HepG2 (cell line): ENCODE measurements at regions not wholly inside any gene's neighbourhood (a gene's known extent, or its start where the extent isn't known, plus 50 kb on each side); places are given as distances from the start of the nearest gene placed in this dataset.

ENCODE experiments used
- ASH2L ChIP-seq: fragments of 300-600, 200-600 bp; sonication (generic); IDR thresholded peaks from 2 replicates; pipeline ENCODE4 v1.7.0; 2017; ENCODE audit warnings: low read depth, mild to moderate bottlenecking, moderate library complexity, mixed read lengths, low read length; ENCODE audit not compliant: insufficient read length
- ESRRA ChIP-seq: sonication (generic); formaldehyde crosslinking; IDR thresholded peaks from 2 replicates; pipeline ENCODE4 v1.5.1; 2020; ENCODE audit warnings: mild to moderate bottlenecking, low read depth, missing genetic modification reagents
- EZH2 ChIP-seq: conservative IDR thresholded peaks from 2 replicates; pipeline ENCODE4 v1.6.1; 2012; ENCODE audit warnings: mild to moderate bottlenecking, low read depth, low read length, moderate library complexity
- KLF11 ChIP-seq: IDR thresholded peaks from 2 replicates; pipeline ENCODE4 v1.6.1; 2016; ENCODE audit warnings: missing compliant biosample characterization
- MAZ ChIP-seq, 2 experiments: sonication (generic) in 1 of 2; formaldehyde crosslinking in 1 of 2; IDR thresholded peaks; 2 replicates each; pipeline versions ENCODE4 v1.5.0 to v1.6.1; 2012 to 2020; ENCODE audit warnings: low read depth in 2 of 2, mild to moderate bottlenecking in 2 of 2, borderline replicate concordance in 1 of 2, improper control_type of control experiment in 1 of 2, low read length in 1 of 2, missing genetic modification reagents in 1 of 2, moderate library complexity in 1 of 2
- NFE2L1 ChIP-seq: sonication (generic); formaldehyde crosslinking; IDR thresholded peaks from 2 replicates; pipeline ENCODE4 v1.4.0; 2020; ENCODE audit warnings: missing genetic modification reagents, mild to moderate bottlenecking, borderline replicate concordance
- SRF ChIP-seq: IDR thresholded peaks from 2 replicates; pipeline ENCODE4 v1.6.1; 2011; ENCODE audit warnings: mild to moderate bottlenecking, low read depth, low read length, moderate library complexity
- ZNF652 ChIP-seq: IDR thresholded peaks from 2 replicates; pipeline ENCODE4 v1.6.1; 2016; ENCODE audit warnings: low read depth, borderline replicate concordance
- TF ChIP-seq, protein P1 (sequence below): sonication (generic); formaldehyde crosslinking; conservative IDR thresholded peaks from 2 replicates; pipeline ENCODE4 v1.8.1; 2023; ENCODE audit warnings: missing genetic modification reagents
- TF ChIP-seq, protein P2 (sequence below): sonication (generic); formaldehyde crosslinking; IDR thresholded peaks from 2 replicates; pipeline ENCODE4 v1.8.0; 2022; ENCODE audit warnings: mild to moderate bottlenecking, missing genetic modification reagents
- TF ChIP-seq, protein P3 (sequence below): sonication (generic); formaldehyde crosslinking; IDR thresholded peaks from 2 replicates; pipeline ENCODE4 v1.5.0; 2020; ENCODE audit warnings: mild to moderate bottlenecking, missing genetic modification reagents, moderate library complexity
- TF ChIP-seq, protein P4 (sequence below): IDR thresholded peaks from 2 replicates; pipeline ENCODE4 v1.6.1; 2016; ENCODE audit warnings: missing compliant biosample characterization, missing genetic modification reagents, borderline replicate concordance
- TF ChIP-seq, protein P5 (sequence below): sonication (generic); formaldehyde crosslinking; IDR thresholded peaks from 2 replicates; pipeline ENCODE4 v1.4.0; 2020; ENCODE audit warnings: missing genetic modification reagents

DNA sequence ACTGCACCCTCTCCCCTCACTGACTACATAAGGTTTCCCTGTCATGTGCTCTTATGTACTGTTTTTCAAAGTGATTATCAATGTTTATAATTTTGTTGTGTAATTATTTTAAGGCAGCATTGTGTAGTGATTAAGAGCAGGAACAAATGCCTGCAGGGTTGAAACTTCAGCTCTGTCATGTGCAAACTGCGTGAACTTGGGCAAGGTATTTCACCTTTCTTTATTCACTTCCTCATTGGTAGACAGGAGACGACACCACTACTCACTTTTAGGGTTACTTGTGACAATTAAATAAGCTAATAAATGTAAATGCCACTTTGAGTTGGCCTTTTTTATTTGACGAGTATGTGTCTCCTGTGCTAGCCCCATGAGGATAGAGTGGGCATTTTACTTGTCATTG is 86.5 kb upstream of the E2F8 start:
- no peak for TF ChIP-seq ESRRA (CRISPR knock-in tag)
- TF ChIP-seq, protein P1, sequence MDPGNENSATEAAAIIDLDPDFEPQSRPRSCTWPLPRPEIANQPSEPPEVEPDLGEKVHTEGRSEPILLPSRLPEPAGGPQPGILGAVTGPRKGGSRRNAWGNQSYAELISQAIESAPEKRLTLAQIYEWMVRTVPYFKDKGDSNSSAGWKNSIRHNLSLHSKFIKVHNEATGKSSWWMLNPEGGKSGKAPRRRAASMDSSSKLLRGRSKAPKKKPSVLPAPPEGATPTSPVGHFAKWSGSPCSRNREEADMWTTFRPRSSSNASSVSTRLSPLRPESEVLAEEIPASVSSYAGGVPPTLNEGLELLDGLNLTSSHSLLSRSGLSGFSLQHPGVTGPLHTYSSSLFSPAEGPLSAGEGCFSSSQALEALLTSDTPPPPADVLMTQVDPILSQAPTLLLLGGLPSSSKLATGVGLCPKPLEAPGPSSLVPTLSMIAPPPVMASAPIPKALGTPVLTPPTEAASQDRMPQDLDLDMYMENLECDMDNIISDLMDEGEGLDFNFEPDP (CRISPR knock-in tag): no peak
- TF ChIP-seq MAZ (IDR thresholded peaks at IDR 0.05; ENCODE audit: borderline replicate concordance, low read depth, low read length): no peak
- no peak for TF ChIP-seq MAZ (CRISPR knock-in tag; IDR thresholded peaks at IDR 0.05; ENCODE audit: low read depth)
- TF ChIP-seq, protein P2, sequence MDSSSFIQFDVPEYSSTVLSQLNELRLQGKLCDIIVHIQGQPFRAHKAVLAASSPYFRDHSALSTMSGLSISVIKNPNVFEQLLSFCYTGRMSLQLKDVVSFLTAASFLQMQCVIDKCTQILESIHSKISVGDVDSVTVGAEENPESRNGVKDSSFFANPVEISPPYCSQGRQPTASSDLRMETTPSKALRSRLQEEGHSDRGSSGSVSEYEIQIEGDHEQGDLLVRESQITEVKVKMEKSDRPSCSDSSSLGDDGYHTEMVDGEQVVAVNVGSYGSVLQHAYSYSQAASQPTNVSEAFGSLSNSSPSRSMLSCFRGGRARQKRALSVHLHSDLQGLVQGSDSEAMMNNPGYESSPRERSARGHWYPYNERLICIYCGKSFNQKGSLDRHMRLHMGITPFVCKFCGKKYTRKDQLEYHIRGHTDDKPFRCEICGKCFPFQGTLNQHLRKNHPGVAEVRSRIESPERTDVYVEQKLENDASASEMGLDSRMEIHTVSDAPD (CRISPR knock-in tag): no peak
- TF ChIP-seq, protein P3, sequence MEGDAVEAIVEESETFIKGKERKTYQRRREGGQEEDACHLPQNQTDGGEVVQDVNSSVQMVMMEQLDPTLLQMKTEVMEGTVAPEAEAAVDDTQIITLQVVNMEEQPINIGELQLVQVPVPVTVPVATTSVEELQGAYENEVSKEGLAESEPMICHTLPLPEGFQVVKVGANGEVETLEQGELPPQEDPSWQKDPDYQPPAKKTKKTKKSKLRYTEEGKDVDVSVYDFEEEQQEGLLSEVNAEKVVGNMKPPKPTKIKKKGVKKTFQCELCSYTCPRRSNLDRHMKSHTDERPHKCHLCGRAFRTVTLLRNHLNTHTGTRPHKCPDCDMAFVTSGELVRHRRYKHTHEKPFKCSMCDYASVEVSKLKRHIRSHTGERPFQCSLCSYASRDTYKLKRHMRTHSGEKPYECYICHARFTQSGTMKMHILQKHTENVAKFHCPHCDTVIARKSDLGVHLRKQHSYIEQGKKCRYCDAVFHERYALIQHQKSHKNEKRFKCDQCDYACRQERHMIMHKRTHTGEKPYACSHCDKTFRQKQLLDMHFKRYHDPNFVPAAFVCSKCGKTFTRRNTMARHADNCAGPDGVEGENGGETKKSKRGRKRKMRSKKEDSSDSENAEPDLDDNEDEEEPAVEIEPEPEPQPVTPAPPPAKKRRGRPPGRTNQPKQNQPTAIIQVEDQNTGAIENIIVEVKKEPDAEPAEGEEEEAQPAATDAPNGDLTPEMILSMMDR: no peak
- TF ChIP-seq ASH2L: no peak
- no peak for TF ChIP-seq ZNF652 (CRISPR knock-in tag)
- TF ChIP-seq KLF11 (CRISPR knock-in tag): no peak
- TF ChIP-seq, protein P4, sequence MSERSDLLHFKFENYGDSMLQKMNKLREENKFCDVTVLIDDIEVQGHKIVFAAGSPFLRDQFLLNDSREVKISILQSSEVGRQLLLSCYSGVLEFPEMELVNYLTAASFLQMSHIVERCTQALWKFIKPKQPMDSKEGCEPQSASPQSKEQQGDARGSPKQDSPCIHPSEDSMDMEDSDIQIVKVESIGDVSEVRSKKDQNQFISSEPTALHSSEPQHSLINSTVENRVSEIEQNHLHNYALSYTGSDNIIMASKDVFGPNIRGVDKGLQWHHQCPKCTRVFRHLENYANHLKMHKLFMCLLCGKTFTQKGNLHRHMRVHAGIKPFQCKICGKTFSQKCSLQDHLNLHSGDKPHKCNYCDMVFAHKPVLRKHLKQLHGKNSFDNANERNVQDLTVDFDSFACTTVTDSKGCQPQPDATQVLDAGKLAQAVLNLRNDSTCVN (CRISPR knock-in tag): no peak
- no peak for TF ChIP-seq EZH2
- TF ChIP-seq, protein P5, sequence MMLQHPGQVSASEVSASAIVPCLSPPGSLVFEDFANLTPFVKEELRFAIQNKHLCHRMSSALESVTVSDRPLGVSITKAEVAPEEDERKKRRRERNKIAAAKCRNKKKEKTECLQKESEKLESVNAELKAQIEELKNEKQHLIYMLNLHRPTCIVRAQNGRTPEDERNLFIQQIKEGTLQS (CRISPR knock-in tag): no peak
- no peak for TF ChIP-seq SRF
- TF ChIP-seq NFE2L1 (CRISPR knock-in tag): no peak
